Mucosa of descending colon (tissue), 3 donors: ENCODE measurements at regions not wholly inside any gene's neighbourhood (a gene's known extent, or its start where the extent isn't known, plus 50 kb on each side); places are given as distances from the start of the nearest gene placed in this dataset.

Experiments
- ATAC-seq: fragments of 200-7000 bp; cut with Tn5 transposase; one replicate; pipeline ENCODE4 v1.9.1; 2020; ENCODE audit warnings: mild to moderate bottlenecking, moderate library complexity
- DNase-seq, 3 donors: peaks; one replicate each; pipeline ENCODE4 v3.0.0-alpha.2; 2020
- H3K36me3 ChIP-seq: fragments of 200-600 bp; one replicate; pipeline ENCODE4 v1.8.0; 2021; ENCODE audit warnings: low read depth, mild to moderate bottlenecking
- H3K4me1 ChIP-seq: fragments of 200-600 bp; one replicate; pipeline ENCODE4 v1.8.0; 2021; ENCODE audit warnings: low read depth, mild to moderate bottlenecking
- H3K4me3 ChIP-seq: fragments of 200-600 bp; one replicate; pipeline ENCODE4 v1.8.0; 2021; ENCODE audit warnings: mild to moderate bottlenecking
- H3K9me3 ChIP-seq: fragments of 200-600 bp; one replicate; pipeline ENCODE4 v1.8.0; 2021; ENCODE audit warnings: mild to moderate bottlenecking
- intact Hi-C, 2 donors: fragments of 100-400 bp; cut with DNase I in 1 of 2; cut with micrococcal nuclease in 1 of 2; formaldehyde crosslinking; loops; one replicate each; pipeline versions ENCODE4 v1.11.0 to v1.11.1; 2022; cut with DNase I, micrococcal nuclease
- TF ChIP-seq, protein P1 (sequence below): fragments of 200-600 bp; IDR thresholded peaks from one replicate; pipeline ENCODE4 v1.8.0; 2022; ENCODE audit warnings: antibody characterized with exemption, mild to moderate bottlenecking
- donor health status: DM: no; HTN: no; CAD: no; lungs with moderate emphysema.
- donor health status: DM: no; HTN: no; CAD: no.
- donor health status: DM: no; HTN: yes; CAD: no.

DNA sequence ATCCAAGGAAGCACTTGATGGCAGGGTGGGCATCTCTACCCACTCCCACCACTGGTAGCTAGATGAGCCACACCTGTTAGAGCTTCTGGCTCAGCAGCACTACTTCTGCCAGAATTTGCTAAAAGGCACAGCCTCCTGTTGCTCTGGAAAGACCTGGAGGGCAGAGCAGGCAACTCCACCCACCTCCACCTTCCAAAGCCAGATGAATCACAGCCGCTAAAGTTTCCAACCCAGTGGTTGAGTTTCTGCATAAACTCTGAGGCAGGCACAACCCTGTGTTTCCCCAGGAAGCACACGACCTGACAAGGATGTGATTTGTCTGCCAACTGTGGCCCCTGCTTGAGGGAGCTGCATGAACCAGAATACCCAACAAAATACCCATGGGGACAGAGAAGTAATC, 111.6 kb upstream of the GCFC2 start:
- no peak overlapping the region for H3K4me3 ChIP-seq
- TF ChIP-seq, protein P1, sequence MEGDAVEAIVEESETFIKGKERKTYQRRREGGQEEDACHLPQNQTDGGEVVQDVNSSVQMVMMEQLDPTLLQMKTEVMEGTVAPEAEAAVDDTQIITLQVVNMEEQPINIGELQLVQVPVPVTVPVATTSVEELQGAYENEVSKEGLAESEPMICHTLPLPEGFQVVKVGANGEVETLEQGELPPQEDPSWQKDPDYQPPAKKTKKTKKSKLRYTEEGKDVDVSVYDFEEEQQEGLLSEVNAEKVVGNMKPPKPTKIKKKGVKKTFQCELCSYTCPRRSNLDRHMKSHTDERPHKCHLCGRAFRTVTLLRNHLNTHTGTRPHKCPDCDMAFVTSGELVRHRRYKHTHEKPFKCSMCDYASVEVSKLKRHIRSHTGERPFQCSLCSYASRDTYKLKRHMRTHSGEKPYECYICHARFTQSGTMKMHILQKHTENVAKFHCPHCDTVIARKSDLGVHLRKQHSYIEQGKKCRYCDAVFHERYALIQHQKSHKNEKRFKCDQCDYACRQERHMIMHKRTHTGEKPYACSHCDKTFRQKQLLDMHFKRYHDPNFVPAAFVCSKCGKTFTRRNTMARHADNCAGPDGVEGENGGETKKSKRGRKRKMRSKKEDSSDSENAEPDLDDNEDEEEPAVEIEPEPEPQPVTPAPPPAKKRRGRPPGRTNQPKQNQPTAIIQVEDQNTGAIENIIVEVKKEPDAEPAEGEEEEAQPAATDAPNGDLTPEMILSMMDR, result no peak
- no peaks in the 10 kb centered on the region for H3K36me3 ChIP-seq
- H3K4me1 ChIP-seq, result no peaks in the 10 kb centered on the region
- no peaks in the 10 kb centered on the region for H3K9me3 ChIP-seq
- intact Hi-C loops, result no loop called here
- ATAC-seq (no peak), DNase-seq (no peak)

DNA sequence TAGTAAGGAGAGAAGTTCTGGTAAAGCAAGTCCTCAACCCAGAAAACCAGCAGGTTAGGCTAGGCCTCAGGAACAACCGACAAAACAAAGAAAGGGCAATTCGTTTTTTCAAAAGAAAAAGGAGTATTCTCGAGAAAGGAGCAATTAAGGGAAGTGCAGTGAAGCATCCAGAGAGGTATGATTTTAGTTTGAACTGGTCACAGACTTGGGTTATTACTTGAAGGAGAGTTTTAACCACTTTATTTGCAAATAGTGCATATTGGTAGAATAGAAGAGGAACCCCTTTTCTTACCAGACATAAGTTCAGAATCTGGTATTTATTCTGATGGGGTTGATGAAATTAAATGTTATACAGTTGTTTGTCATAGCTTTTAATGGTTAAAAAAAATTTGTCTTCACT, 110.0 kb upstream of the GCFC2 start:
- TF ChIP-seq, protein P1, result no peak
- H3K4me3 ChIP-seq, result no peak overlapping the region
- DNase-seq, result no peak
- no peaks in the 10 kb centered on the region for H3K9me3 ChIP-seq
- no peaks in the 10 kb centered on the region for H3K36me3 ChIP-seq
- no peaks in the 10 kb centered on the region for H3K4me1 ChIP-seq
- intact Hi-C loops, result no loop called here
- no peak for ATAC-seq

DNA sequence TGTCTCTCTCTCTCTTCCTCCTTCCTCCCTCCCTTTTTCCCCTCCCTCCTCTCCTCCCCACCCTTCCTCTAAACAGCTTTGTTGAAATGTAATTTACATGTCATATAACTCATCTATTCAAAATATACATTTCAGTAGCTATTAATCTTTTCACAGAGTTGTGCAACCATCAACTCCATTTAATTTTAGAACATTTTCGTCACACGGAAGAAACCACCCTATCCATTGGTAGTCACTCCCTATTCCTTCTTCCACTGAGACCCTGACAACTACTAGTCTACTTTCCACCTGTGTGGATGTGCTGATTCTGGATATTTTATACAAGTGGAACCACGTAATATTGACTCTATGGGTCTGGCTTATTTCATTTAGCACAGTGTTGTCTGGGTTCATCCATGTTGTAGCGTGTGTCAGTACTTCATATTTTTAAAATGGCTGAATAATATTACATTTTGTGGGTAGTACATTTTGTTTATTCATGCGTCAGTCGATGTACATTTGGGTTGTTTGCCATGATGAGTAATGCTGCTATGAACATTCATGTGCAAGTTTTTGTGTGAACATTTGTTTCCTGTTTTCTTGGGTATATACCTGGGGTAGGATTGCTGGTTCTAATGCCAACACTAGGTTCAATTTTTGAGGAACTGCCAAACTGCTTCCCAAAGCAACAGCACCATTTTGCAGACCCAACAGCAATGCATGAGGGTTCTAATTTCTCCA, 100.1 kb upstream of the GCFC2 start:
- Histone ChIP-seq H3K9me3 (no peaks in the 10 kb centered on the region), H3K4me3 (no peak overlapping the region), H3K36me3 (no peaks in the 10 kb centered on the region), H3K4me1 (no peaks in the 10 kb centered on the region)
- DNase-seq (no peak), ATAC-seq (no peak)
- TF ChIP-seq, protein P1, result no peak
- intact Hi-C loops, result no loop called here

DNA sequence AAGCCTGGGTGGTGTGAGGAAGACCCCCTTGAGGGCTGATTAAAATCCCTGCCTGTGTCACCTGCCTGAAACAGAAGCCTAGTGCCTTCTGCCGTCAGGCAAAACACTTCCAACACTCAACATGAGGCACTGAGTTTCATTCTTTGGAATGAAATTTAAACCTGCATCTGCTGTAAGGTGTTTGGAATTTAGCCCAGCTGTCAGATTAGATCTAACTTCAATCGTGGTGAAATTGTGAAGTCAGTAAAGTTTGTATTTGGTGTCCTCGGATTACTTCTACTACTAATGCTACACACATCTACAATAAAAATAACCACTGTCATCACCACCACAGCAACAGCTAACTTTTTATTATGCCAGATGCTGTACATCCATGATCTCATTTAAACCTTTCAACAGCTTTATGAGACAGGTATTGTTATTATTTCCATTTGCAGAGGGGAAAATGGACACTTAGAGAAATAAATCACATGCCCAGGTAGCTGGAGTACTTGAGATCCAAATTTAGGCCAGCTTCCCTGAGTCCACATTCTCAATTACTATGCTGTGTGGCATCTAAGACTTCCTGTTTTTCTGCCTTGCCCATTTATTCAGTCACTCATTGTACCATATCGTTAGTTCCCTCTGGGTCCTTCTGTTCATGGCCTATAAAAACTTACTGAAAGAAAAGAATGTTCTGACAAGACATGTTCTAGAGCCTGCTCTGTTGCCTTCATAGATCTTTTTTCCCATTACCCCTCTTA, 98.2 kb upstream of the GCFC2 start:
- intact Hi-C loops, result no loop called here
- TF ChIP-seq, protein P1, result no peak
- H3K4me3 ChIP-seq, result no peak overlapping the region
- no peak for ATAC-seq
- no peaks in the 10 kb centered on the region for H3K9me3 ChIP-seq
- H3K36me3 ChIP-seq, result no peaks in the 10 kb centered on the region
- no peaks in the 10 kb centered on the region for H3K4me1 ChIP-seq
- no peak for DNase-seq

DNA sequence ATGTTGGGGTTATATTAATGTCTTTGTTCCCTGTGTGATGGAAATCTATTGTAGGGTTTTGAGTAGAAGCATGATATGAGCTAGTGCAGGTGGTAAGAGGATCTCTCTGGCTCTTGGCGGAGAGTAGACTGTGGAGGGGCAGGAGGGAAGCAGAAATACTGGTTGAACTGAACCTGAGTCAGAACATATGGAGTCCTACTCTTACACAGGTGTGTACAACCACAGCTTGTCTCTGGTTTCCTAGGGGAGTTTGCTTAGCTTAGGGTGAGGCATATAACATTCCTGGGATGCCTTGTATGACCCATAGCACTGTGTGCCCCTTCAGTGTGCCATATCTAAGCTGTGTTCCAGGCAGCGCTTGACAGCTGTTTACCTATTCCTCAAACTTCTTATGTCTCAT, 97.3 kb upstream of the GCFC2 start:
- DNase-seq (no peak), ATAC-seq (no peak)
- Histone ChIP-seq H3K36me3 (no peaks in the 10 kb centered on the region), H3K9me3 (no peaks in the 10 kb centered on the region), H3K4me1 (no peaks in the 10 kb centered on the region), H3K4me3 (no peak overlapping the region)
- TF ChIP-seq, protein P1, result no peak
- intact Hi-C loops, result no loop called here
